ENCODE measurements at regions not wholly inside any gene's neighbourhood (a gene's known extent, or its start where the extent isn't known, plus 50 kb on each side); places are given as distances from the start of the nearest gene placed in this dataset.
"Not testable (repeated sequence)": the region's sequence is repeated elsewhere in the genome, so short reads cannot be mapped to it uniquely, and the experiment has no call there.

DNA sequence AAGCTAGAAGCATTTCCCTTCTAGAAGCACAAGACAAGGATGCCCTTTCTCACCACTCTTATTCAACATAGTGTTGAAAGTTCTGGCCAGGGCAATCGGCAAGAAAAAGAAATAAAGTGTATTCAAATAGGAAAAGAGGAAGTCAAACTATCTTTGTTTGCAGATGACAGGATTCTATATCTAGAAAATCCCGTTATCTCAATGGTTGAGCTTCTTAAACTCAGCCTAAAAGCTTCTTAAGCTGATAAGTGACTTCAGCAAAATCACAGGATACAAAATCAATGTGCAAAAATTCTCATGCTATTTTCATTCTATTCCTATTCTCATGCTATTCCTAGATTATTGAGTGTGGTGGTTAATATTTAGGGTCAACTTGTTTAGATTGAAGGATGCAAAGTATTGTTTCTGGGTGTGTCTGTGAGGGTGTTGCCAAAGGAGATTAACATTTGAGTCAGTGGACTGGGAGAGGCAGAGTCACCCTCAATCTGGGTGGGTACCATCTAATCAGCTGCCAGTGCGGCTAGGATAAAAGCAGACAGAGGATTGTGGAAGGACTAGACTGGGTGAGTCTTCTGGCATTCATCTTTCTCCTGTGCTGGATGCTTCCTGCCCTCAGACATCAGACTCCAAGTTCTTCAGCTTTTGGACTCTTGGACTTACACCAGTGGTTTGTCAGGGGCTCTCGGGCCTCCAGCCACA lies 111.9 kb downstream of the LSMEM1 start:
- TF ChIP-seq, protein P1, sequence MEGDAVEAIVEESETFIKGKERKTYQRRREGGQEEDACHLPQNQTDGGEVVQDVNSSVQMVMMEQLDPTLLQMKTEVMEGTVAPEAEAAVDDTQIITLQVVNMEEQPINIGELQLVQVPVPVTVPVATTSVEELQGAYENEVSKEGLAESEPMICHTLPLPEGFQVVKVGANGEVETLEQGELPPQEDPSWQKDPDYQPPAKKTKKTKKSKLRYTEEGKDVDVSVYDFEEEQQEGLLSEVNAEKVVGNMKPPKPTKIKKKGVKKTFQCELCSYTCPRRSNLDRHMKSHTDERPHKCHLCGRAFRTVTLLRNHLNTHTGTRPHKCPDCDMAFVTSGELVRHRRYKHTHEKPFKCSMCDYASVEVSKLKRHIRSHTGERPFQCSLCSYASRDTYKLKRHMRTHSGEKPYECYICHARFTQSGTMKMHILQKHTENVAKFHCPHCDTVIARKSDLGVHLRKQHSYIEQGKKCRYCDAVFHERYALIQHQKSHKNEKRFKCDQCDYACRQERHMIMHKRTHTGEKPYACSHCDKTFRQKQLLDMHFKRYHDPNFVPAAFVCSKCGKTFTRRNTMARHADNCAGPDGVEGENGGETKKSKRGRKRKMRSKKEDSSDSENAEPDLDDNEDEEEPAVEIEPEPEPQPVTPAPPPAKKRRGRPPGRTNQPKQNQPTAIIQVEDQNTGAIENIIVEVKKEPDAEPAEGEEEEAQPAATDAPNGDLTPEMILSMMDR (IDR thresholded peaks at IDR 0.05): not testable (repeated sequence)
- not testable (repeated sequence) for TF ChIP-seq POLR2AphosphoS5, POLR2A (IDR thresholded peaks at IDR 0.05)

Measured in suprapubic skin (tissue), 4 donors.